HL-60 (cell line): ENCODE measurements at regions not wholly inside any gene's neighbourhood (a gene's known extent, or its start where the extent isn't known, plus 50 kb on each side); places are given as distances from the start of the nearest gene placed in this dataset.

Experiments
- DNase-seq, 2 experiments: peaks; one replicate each; pipeline ENCODE4 v3.0.0-alpha.2; 2010 to 2020; ENCODE audit warnings: low read depth in 1 of 2, low spot score in 1 of 2
- H3K27ac ChIP-seq: fragments of 250-450 bp; sonication (Bioruptor Pico); replicated peaks from 2 replicates; pipeline ENCODE4 v1.5.1; 2020; ENCODE audit warnings: mild to moderate bottlenecking, moderate library complexity
- H3K27me3 ChIP-seq: fragments of 250-450 bp; sonication (Bioruptor Pico); 2 replicates; pipeline ENCODE4 v1.5.1; 2021; ENCODE audit warnings: mild to moderate bottlenecking, moderate library complexity; ENCODE audit not compliant: insufficient read depth, poor library complexity, severe bottlenecking
- H3K4me3 ChIP-seq: replicated peaks from 2 replicates; pipeline ENCODE4 v1.5.1; 2011; ENCODE audit warnings: mild to moderate bottlenecking, control low read depth, low read length; ENCODE audit not compliant: insufficient read depth
- GABPA ChIP-seq: IDR thresholded peaks from 2 replicates; pipeline ENCODE4 v1.6.1; 2012; ENCODE audit warnings: low read depth
- POLR2AphosphoS5 ChIP-seq: IDR thresholded peaks from 2 replicates; pipeline ENCODE4 v1.6.1; 2012; ENCODE audit warnings: low read depth
- SPI1 ChIP-seq: IDR thresholded peaks from 2 replicates; pipeline ENCODE4 v1.6.1; 2012; ENCODE audit warnings: low read depth, mild to moderate bottlenecking, borderline replicate concordance
- TF ChIP-seq, protein P1 (sequence below): IDR thresholded peaks from one replicate; pipeline ENCODE4 v1.5.1; 2011; ENCODE audit warnings: low read length, control low read depth, inconsistent platforms; ENCODE audit not compliant: insufficient read depth
- TF ChIP-seq, protein P2 (sequence below): IDR thresholded peaks from 2 replicates; pipeline ENCODE4 v1.6.1; 2012; ENCODE audit warnings: low read depth; ENCODE audit not compliant: insufficient replicate concordance

- Histone ChIP-seq H3K27ac (no peak overlapping the region), H3K27me3 (no peaks in the 10 kb centered on the region)
- TF ChIP-seq POLR2AphosphoS5: no peak
- TF ChIP-seq, protein P1, sequence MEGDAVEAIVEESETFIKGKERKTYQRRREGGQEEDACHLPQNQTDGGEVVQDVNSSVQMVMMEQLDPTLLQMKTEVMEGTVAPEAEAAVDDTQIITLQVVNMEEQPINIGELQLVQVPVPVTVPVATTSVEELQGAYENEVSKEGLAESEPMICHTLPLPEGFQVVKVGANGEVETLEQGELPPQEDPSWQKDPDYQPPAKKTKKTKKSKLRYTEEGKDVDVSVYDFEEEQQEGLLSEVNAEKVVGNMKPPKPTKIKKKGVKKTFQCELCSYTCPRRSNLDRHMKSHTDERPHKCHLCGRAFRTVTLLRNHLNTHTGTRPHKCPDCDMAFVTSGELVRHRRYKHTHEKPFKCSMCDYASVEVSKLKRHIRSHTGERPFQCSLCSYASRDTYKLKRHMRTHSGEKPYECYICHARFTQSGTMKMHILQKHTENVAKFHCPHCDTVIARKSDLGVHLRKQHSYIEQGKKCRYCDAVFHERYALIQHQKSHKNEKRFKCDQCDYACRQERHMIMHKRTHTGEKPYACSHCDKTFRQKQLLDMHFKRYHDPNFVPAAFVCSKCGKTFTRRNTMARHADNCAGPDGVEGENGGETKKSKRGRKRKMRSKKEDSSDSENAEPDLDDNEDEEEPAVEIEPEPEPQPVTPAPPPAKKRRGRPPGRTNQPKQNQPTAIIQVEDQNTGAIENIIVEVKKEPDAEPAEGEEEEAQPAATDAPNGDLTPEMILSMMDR: no peak
- TF ChIP-seq, protein P2, sequence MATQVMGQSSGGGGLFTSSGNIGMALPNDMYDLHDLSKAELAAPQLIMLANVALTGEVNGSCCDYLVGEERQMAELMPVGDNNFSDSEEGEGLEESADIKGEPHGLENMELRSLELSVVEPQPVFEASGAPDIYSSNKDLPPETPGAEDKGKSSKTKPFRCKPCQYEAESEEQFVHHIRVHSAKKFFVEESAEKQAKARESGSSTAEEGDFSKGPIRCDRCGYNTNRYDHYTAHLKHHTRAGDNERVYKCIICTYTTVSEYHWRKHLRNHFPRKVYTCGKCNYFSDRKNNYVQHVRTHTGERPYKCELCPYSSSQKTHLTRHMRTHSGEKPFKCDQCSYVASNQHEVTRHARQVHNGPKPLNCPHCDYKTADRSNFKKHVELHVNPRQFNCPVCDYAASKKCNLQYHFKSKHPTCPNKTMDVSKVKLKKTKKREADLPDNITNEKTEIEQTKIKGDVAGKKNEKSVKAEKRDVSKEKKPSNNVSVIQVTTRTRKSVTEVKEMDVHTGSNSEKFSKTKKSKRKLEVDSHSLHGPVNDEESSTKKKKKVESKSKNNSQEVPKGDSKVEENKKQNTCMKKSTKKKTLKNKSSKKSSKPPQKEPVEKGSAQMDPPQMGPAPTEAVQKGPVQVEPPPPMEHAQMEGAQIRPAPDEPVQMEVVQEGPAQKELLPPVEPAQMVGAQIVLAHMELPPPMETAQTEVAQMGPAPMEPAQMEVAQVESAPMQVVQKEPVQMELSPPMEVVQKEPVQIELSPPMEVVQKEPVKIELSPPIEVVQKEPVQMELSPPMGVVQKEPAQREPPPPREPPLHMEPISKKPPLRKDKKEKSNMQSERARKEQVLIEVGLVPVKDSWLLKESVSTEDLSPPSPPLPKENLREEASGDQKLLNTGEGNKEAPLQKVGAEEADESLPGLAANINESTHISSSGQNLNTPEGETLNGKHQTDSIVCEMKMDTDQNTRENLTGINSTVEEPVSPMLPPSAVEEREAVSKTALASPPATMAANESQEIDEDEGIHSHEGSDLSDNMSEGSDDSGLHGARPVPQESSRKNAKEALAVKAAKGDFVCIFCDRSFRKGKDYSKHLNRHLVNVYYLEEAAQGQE: no peak
- TF ChIP-seq GABPA: no peak
- no peak for TF ChIP-seq SPI1
These were observed 68.6 kb upstream of the ARHGAP32 start for GRCh38 chr11:129260750-129261149.

DNA sequence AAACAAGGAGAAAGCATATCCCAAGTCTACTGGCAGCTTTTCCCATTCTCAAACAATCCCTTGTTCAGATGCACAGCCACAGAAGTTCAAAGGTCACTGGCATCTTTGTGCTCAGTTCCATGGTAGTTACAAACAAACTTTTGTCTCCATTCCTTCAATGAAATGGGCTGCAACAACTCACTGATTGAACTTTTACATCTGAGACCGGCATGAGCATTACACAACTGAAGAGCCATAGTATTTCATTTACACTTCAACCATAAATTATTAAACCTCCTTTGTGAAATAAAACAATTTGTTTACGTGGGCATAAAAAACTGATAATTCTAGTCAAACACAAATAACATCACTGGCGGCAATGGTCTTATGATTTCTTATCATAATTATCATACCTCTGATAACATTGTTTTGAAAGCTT, 67.8 kb upstream of the ARHGAP32 start:
- no peaks in the 10 kb centered on the region for H3K27me3 ChIP-seq
- TF ChIP-seq GABPA: no peak
- no peak overlapping the region for H3K27ac ChIP-seq
- no peak for DNase-seq
- H3K4me3 ChIP-seq: no peak overlapping the region

More at GRCh38 chr11:129260750-129261149, 68.6 kb upstream of the ARHGAP32 start:
- DNase-seq: no peak
- no peak overlapping the region for H3K4me3 ChIP-seq

GRCh38 chr11:129258205-129258604, 66.1 kb upstream of the ARHGAP32 start:
- TF ChIP-seq GABPA (no peak), SPI1 (no peak), POLR2AphosphoS5 (no peak)
- TF ChIP-seq, protein P1: no peak
- TF ChIP-seq, protein P2: no peak
- Histone ChIP-seq H3K4me3 (no peak overlapping the region), H3K27ac (no peak overlapping the region), H3K27me3 (no peaks in the 10 kb centered on the region)
- DNase-seq: no peak

- no peak for TF ChIP-seq POLR2AphosphoS5
- TF ChIP-seq, protein P2: no peak
- no peak for TF ChIP-seq GABPA
- TF ChIP-seq, protein P1: no peak
- TF ChIP-seq SPI1: no peak
- Histone ChIP-seq H3K27me3 (no peaks in the 10 kb centered on the region), H3K4me3 (no peak overlapping the region), H3K27ac (no peak overlapping the region)
- no peak for DNase-seq
These were observed 65.4 kb upstream of the ARHGAP32 start for GRCh38 chr11:129257512-129257911.
